Coronary artery (tissue), 2 donors: ENCODE measurements at regions not wholly inside any gene's neighbourhood (a gene's known extent, or its start where the extent isn't known, plus 50 kb on each side); places are given as distances from the start of the nearest gene placed in this dataset.
A peak's percentile ranks its signal among the peaks of the same experiment; 100 is the strongest.

Experiments
- DNase-seq: peaks from one replicate; pipeline ENCODE4 v3.0.0-alpha.2; 2017; ENCODE audit warnings: low spot score
- H3K27ac ChIP-seq, 2 donors: fragments of 200-600 bp; sonication (generic); one replicate each; pipeline ENCODE4 v1.5.1; 2016 to 2019
- H3K4me3 ChIP-seq: fragments of 200-600 bp; sonication (generic); 2 replicates; pipeline ENCODE4 v1.5.1; 2016; ENCODE audit warnings: mild to moderate bottlenecking, moderate library complexity
- CTCF ChIP-seq: fragments of 200-600 bp; sonication (generic); IDR thresholded peaks from one replicate; pipeline ENCODE4 v1.5.1; 2019; ENCODE audit warnings: antibody characterized with exemption

DNA sequence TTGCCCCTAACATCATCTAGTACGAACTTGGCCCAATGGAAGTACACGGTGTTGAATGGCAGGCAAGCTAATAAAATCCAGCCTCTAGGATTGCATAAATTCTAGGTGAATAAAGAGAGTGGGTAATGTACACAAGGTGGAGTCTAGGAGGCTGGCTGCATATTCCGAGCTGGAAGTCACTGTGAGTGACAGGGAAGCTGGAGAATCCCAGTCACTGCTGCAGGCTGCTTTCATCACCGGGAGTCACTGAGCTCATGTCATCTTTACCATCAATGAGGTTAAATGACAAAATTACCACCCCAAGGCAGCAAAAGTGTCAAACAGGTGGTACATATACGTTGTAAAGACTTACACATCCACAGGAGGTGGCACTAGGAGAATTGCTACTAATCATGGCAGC lies 91.3 kb upstream of the HMHB1 start:
- no peak for DNase-seq

GRCh38 chr5:143717400-143717799 lies 94.6 kb upstream of the HMHB1 start:
- TF ChIP-seq CTCF, result no peak
- H3K4me3 ChIP-seq, result no peak overlapping the region
- DNase-seq, result no peak
- no peak overlapping the region for H3K27ac ChIP-seq

More for the DNA sequence above, 91.3 kb upstream of the HMHB1 start:
- TF ChIP-seq CTCF, result no peak
- Histone ChIP-seq H3K27ac (no peak overlapping the region), H3K4me3 (no peak overlapping the region)

- H3K4me3 ChIP-seq, result no peak overlapping the region
- DNase-seq, result no peak
- no peak for TF ChIP-seq CTCF
- peak overlapping the region in 1 of 2 donors; percentile 36 for H3K27ac ChIP-seq
Observed at GRCh38 chr5:143716881-143717280, 95.1 kb upstream of the HMHB1 start.

GRCh38 chr5:143715616-143716015 lies 96.3 kb upstream of the HMHB1 start:
- Histone ChIP-seq H3K4me3 (no peak overlapping the region), H3K27ac (no peak overlapping the region)
- DNase-seq, result no peak
- TF ChIP-seq CTCF, result no peak

GRCh38 chr5:143714629-143715028 lies 97.3 kb upstream of the HMHB1 start:
- Histone ChIP-seq H3K27ac (no peak overlapping the region), H3K4me3 (no peak overlapping the region)
- TF ChIP-seq CTCF, result no peak
- DNase-seq, result no peak

DNA sequence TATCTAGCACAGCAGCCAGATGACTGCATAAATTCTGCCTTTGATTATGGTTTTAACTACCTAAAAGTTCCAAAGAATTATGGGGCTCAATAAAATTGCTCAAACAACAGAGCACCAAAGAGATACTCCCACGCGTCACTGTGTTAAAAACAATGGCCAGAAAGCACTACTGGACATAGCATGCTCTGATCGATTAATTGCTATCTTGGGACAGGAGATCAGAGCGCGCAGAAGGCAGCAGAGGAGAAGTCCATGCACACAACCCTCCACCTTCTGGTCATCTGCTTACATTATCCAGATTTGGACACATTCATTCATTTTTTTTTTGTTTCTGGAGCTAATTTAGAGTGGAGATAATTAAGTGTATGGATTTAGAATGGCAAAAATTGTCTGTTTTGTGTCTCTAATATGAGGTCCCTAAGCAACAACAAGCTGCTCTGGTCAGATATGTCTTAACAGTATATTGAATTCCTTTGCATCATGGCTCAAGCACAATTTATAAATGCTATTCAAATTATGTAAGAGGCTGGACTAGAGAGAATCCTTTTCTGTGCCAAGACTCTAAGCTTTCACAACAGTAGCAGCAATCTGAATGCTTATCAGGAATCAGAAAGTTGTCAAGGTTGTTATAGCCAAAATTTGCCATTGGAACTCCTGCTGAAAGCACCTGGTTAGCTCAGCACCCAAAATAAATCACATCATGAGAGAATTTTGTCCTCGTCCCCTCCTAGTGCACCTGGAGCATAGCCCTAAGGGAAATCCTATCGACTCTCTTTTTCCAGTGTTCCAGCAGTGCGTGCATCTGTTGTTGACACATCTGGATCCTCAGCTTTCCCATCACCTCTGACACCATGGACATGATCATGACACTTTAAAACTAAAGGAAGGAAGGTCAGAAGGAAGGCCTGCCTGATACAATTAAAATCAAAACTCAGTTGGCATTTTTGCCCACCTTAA lies 98.6 kb upstream of the HMHB1 start:
- DNase-seq, result no peak
- no peak overlapping the region for H3K4me3 ChIP-seq
- H3K27ac ChIP-seq, result no peak overlapping the region
- no peak for TF ChIP-seq CTCF

DNA sequence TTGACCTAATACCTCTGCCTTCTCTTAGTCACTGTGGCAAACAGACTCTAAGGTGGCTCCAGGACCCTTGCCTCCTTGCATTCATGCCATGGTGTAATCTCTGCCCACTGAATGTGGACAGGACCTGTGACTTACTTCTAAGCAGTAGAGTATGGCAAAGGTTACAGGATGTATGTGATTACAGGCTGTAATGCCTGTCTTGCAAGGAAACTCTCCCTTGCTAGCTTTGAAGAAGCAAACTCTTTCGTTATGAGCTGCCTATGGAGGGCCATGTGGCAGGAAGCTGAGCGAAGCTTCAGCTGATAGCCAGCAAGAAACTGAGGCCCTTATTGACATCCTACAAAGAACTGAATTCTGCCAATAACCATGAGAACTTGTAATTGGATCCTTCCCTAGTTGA lies 103.3 kb upstream of the HMHB1 start:
- H3K4me3 ChIP-seq, result no peak overlapping the region
- DNase-seq, result no peak
- no peak overlapping the region for H3K27ac ChIP-seq
- no peak for TF ChIP-seq CTCF
